Cardiac muscle cell (in vitro differentiated cells and primary cell): ENCODE measurements at regions not wholly inside any gene's neighbourhood (a gene's known extent, or its start where the extent isn't known, plus 50 kb on each side); places are given as distances from the start of the nearest gene placed in this dataset.

ENCODE experiments used
- DNase-seq, 2 donors: peaks; one replicate each; pipeline versions ENCODE4 v3.0.0 to v3.0.0-alpha.2; 2010 to 2017; ENCODE audit warnings: low read depth in 1 of 2, low spot score in 1 of 2
- H3K27ac ChIP-seq: fragments of 200-600 bp; sonication (generic); 2 replicates; pipeline ENCODE4 v1.5.1; 2016
- H3K27me3 ChIP-seq: fragments of 200-600 bp; sonication (generic); 2 replicates; pipeline ENCODE4 v1.6.0; 2016; ENCODE audit warnings: control low read depth
- H3K36me3 ChIP-seq: fragments of 200-600 bp; sonication (generic); 2 replicates; pipeline ENCODE4 v1.5.1; 2016; ENCODE audit warnings: control low read depth
- H3K4me1 ChIP-seq: fragments of 200-600 bp; sonication (generic); 2 replicates; pipeline ENCODE4 v1.8.1; 2017; ENCODE audit warnings: low read depth, mild to moderate bottlenecking, mixed run types
- H3K4me3 ChIP-seq: fragments of 200-600 bp; sonication (generic); 2 replicates; pipeline ENCODE4 v1.5.1; 2016; ENCODE audit warnings: mild to moderate bottlenecking
- H3K9me3 ChIP-seq: fragments of 200-600 bp; sonication (generic); 2 replicates; pipeline ENCODE4 v1.5.1; 2017; ENCODE audit warnings: low read depth, mild to moderate bottlenecking, control low read depth
- TF ChIP-seq, protein P1 (sequence below): IDR thresholded peaks from 2 replicates; pipeline ENCODE4 v1.5.1; 2012; ENCODE audit warnings: low read depth, mild to moderate bottlenecking, low read length

DNA sequence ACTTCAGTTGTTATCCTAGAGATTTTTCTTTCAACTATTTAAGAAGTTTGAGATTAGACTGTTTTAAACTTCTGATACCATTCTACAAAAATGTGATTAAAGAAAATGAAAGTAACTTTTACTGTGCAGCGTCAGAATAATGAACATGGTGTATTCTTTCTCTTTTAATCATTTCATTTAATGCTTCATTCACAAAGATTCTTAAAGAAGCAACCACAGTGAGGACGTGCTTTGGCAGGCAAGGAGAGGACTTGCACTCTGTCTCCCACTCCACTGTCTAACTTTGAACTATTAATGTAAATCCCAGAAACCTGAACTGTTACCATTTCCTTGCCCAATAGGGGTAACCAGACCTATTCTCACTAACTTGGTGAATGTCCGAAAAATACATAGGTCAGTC, 137.0 kb downstream of the KCNRG start:
- Histone ChIP-seq H3K4me1 (peaks cover 3% of the 10 kb centered on the region), H3K4me3 (no peak overlapping the region), H3K27ac (no peak overlapping the region), H3K9me3 (no peaks in the 10 kb centered on the region), H3K36me3 (no peaks in the 10 kb centered on the region), H3K27me3 (no peaks in the 10 kb centered on the region)
- peak in 1 of 2 donors; percentile 19 for DNase-seq
- TF ChIP-seq, protein P1, sequence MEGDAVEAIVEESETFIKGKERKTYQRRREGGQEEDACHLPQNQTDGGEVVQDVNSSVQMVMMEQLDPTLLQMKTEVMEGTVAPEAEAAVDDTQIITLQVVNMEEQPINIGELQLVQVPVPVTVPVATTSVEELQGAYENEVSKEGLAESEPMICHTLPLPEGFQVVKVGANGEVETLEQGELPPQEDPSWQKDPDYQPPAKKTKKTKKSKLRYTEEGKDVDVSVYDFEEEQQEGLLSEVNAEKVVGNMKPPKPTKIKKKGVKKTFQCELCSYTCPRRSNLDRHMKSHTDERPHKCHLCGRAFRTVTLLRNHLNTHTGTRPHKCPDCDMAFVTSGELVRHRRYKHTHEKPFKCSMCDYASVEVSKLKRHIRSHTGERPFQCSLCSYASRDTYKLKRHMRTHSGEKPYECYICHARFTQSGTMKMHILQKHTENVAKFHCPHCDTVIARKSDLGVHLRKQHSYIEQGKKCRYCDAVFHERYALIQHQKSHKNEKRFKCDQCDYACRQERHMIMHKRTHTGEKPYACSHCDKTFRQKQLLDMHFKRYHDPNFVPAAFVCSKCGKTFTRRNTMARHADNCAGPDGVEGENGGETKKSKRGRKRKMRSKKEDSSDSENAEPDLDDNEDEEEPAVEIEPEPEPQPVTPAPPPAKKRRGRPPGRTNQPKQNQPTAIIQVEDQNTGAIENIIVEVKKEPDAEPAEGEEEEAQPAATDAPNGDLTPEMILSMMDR = no peak

DNA sequence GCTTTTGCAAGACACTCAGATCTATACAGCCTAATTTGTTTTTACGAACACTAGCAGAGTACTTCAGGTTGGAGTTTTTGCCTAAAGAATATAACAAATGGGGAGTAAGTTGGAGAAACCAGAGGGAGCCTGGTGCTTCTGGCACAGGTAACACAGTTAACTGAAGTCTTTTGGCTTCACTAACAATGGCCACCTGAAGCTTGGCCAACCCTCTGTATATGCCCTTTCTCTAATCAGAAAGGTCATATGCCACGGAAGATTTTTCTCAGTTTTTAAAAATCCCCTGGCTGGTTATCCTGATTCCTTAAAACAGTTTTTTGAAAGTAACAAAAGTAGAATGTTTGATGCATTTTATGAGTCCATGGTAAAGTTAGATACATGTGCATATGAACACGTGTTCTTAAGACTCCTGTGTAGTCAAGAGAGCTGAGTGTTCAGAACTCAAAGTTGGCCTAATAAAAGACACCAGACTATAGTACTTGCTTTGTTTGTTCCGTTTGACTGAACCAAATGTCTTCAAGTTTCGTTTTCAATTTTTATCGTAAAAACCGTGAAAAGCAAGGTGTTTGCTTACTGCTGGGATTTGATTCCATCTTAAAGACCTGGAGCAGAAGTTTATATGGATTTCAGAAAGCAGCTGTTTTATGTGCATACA, 137.5 kb downstream of the KCNRG start:
- Histone ChIP-seq H3K36me3 (no peaks in the 10 kb centered on the region), H3K9me3 (no peaks in the 10 kb centered on the region), H3K27ac (no peak overlapping the region), H3K4me3 (no peak overlapping the region), H3K27me3 (no peaks in the 10 kb centered on the region), H3K4me1 (peaks cover 3% of the 10 kb centered on the region)
- TF ChIP-seq, protein P1 = no peak
- DNase-seq = no peak

- no peaks in the 10 kb centered on the region for H3K36me3 ChIP-seq
- no peaks in the 10 kb centered on the region for H3K9me3 ChIP-seq
- no peak overlapping the region for H3K27ac ChIP-seq
- no peaks in the 10 kb centered on the region for H3K27me3 ChIP-seq
- TF ChIP-seq, protein P1 = no peak
- H3K4me3 ChIP-seq = no peak overlapping the region
- peaks cover 3% of the 10 kb centered on the region for H3K4me1 ChIP-seq
- no peak for DNase-seq
These were observed 138.2 kb downstream of the KCNRG start for GRCh38 chr13:50153401-50153800.

- no peak for DNase-seq
- no peaks in the 10 kb centered on the region for H3K36me3 ChIP-seq
- H3K9me3 ChIP-seq = no peaks in the 10 kb centered on the region
- no peak overlapping the region for H3K4me3 ChIP-seq
- no peak overlapping the region for H3K27ac ChIP-seq
- TF ChIP-seq, protein P1 = no peak
- peaks cover 3% of the 10 kb centered on the region for H3K4me1 ChIP-seq
- no peaks in the 10 kb centered on the region for H3K27me3 ChIP-seq
These were observed 138.6 kb downstream of the KCNRG start for GRCh38 chr13:50153876-50154275.

DNA sequence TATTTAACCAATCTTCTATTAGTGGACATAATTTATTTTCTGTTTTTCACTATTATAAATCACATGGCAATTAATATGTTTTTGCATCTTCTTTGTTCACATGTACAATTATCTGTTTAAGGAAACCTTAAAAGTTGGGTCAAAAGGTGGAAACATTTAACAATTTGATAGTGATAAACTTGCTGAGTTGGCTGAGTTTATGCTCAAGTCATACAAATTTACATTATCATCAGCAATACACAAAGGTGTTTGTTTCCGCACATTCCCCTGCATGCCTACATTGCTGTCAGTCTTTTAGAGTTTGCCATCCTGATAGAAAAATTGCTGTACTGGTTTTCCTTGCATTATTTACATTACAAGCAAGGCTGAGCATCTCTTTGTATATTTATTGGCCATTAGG, 139.5 kb downstream of the KCNRG start:
- no peak overlapping the region for H3K4me3 ChIP-seq
- H3K4me1 ChIP-seq = peaks cover 2% of the 10 kb centered on the region
- H3K9me3 ChIP-seq = no peaks in the 10 kb centered on the region
- H3K27me3 ChIP-seq = no peaks in the 10 kb centered on the region
- no peak for DNase-seq
- H3K36me3 ChIP-seq = no peaks in the 10 kb centered on the region
- TF ChIP-seq, protein P1 = no peak
- no peak overlapping the region for H3K27ac ChIP-seq

GRCh38 chr13:50156140-50156539, 140.9 kb downstream of the KCNRG start:
- H3K27ac ChIP-seq = no peak overlapping the region
- no peak overlapping the region for H3K4me3 ChIP-seq
- H3K36me3 ChIP-seq = no peaks in the 10 kb centered on the region
- no peaks in the 10 kb centered on the region for H3K4me1 ChIP-seq
- TF ChIP-seq, protein P1 = no peak
- no peaks in the 10 kb centered on the region for H3K9me3 ChIP-seq
- peak in 1 of 2 donors; percentile 65 for DNase-seq
- no peaks in the 10 kb centered on the region for H3K27me3 ChIP-seq
